GM23338 (cell line): ENCODE measurements at regions not wholly inside any gene's neighbourhood (a gene's known extent, or its start where the extent isn't known, plus 50 kb on each side); places are given as distances from the start of the nearest gene placed in this dataset.

Experiments used
- ATAC-seq: fragments of 200-7000 bp; cut with Tn5 transposase; 3 replicates; pipeline ENCODE4 v1.9.1; 2020
- DNase-seq: peaks from one replicate; pipeline ENCODE4 v3.0.0-alpha.2; 2015; ENCODE audit warnings: low spot score
- H2AFZ ChIP-seq: fragments of 200-600 bp; sonication (generic); 2 replicates; pipeline ENCODE4 v1.8.0; 2016; ENCODE audit warnings: antibody characterized with exemption, mild to moderate bottlenecking, moderate library complexity
- H3F3A ChIP-seq: fragments of 200-600 bp; sonication (generic); replicated peaks from 2 replicates; pipeline ENCODE4 v1.8.0; 2017; ENCODE audit warnings: antibody characterized with exemption, mixed run types, low read depth
- H3K27ac ChIP-seq: fragments of 200-600 bp; sonication (generic); 2 replicates; pipeline ENCODE4 v1.6.1; 2016; ENCODE audit warnings: low read depth
- H3K27me3 ChIP-seq: fragments of 200-600 bp; sonication (generic); 2 replicates; pipeline ENCODE4 v1.8.0; 2016; ENCODE audit warnings: mild to moderate bottlenecking, mixed run types, moderate library complexity; ENCODE audit not compliant: insufficient read depth
- H3K36me3 ChIP-seq: fragments of 200-600 bp; sonication (generic); 2 replicates; pipeline ENCODE4 v1.8.0; 2016; ENCODE audit warnings: mild to moderate bottlenecking; ENCODE audit not compliant: insufficient read depth
- H3K4me1 ChIP-seq: fragments of 200-600 bp; sonication (generic); 2 replicates; pipeline ENCODE4 v1.8.0; 2016; ENCODE audit warnings: mild to moderate bottlenecking, moderate library complexity; ENCODE audit not compliant: insufficient read depth
- H3K4me2 ChIP-seq: fragments of 200-600 bp; sonication (generic); 2 replicates; pipeline ENCODE4 v1.7.1; 2017; ENCODE audit warnings: mixed run types
- H3K4me3 ChIP-seq: fragments of 200-600 bp; sonication (generic); 2 replicates; pipeline ENCODE4 v1.6.1; 2016; ENCODE audit warnings: mixed run types
- H3K79me2 ChIP-seq: fragments of 200-600 bp; sonication (generic); replicated peaks from 2 replicates; pipeline ENCODE4 v1.8.0; 2017; ENCODE audit warnings: mild to moderate bottlenecking; ENCODE audit not compliant: insufficient read depth
- H3K9me2 ChIP-seq: fragments of 200-600 bp; sonication (generic); 2 replicates; pipeline ENCODE4 v1.8.0; 2017; ENCODE audit not compliant: insufficient read depth
- H4K20me1 ChIP-seq: fragments of 200-600 bp; sonication (generic); replicated peaks from 2 replicates; pipeline ENCODE4 v1.8.0; 2017; ENCODE audit warnings: mild to moderate bottlenecking; ENCODE audit not compliant: insufficient read depth
- H3K27ac Mint-ChIP-seq: 2 replicates; pipeline ENCODE4 v1.8.0; 2020; ENCODE audit warnings: inconsistent platforms, mild to moderate bottlenecking, moderate library complexity, mixed read lengths
- H3K27me3 Mint-ChIP-seq: 3 replicates; pipeline ENCODE4 v1.8.0; 2022; ENCODE audit warnings: low read depth, mild to moderate bottlenecking, moderate library complexity, mixed read lengths, inconsistent platforms; ENCODE audit not compliant: insufficient read depth, poor library complexity
- H3K36me3 Mint-ChIP-seq: 3 replicates; pipeline ENCODE4 v1.8.0; 2021; ENCODE audit warnings: low read depth, mild to moderate bottlenecking, inconsistent platforms, moderate library complexity, mixed read lengths
- H3K4me1 Mint-ChIP-seq: 3 replicates; pipeline ENCODE4 v1.8.0; 2020; ENCODE audit warnings: mild to moderate bottlenecking, inconsistent platforms, mixed read lengths
- H3K4me3 Mint-ChIP-seq: 3 replicates; pipeline ENCODE4 v1.8.0; 2021; ENCODE audit warnings: moderate library complexity, mild to moderate bottlenecking, inconsistent platforms, mixed read lengths
- H3K9me3 Mint-ChIP-seq: 3 replicates; pipeline ENCODE4 v1.8.0; 2020; ENCODE audit warnings: moderate library complexity, mild to moderate bottlenecking, inconsistent platforms, mixed read lengths
- CTCF ChIP-seq, 2 experiments: fragments of 200-600 bp in 1 of 2; sonication (generic) in 1 of 2; conservative IDR thresholded peaks; 2 replicates each; pipeline versions ENCODE4 v1.5.1 to v1.6.1; 2016 to 2017; ENCODE audit warnings: antibody characterized with exemption in 2 of 2, low read depth in 2 of 2, mild to moderate bottlenecking in 2 of 2, moderate library complexity in 1 of 2
- ETS1 ChIP-seq: IDR thresholded peaks from 2 replicates; pipeline ENCODE4 v1.6.1; 2016; ENCODE audit warnings: antibody characterized with exemption
- EZH2 ChIP-seq: fragments of 200-600 bp; sonication (generic); IDR thresholded peaks from one replicate; pipeline ENCODE4 v1.8.0; 2017; ENCODE audit warnings: antibody characterized with exemption, mild to moderate bottlenecking, low read depth; ENCODE audit not compliant: unreplicated experiment
- EZH2phosphoT487 ChIP-seq: fragments of 200-600 bp; sonication (generic); IDR thresholded peaks from one replicate; pipeline ENCODE4 v1.8.1; 2018; ENCODE audit warnings: antibody characterized with exemption; ENCODE audit not compliant: unreplicated experiment
- JUNB ChIP-seq: IDR thresholded peaks from one replicate; pipeline ENCODE4 v1.6.1; 2016; ENCODE audit warnings: antibody characterized with exemption; ENCODE audit not compliant: unreplicated experiment
- POLR2AphosphoS5 ChIP-seq: IDR thresholded peaks from 2 replicates; pipeline ENCODE4 v1.6.1; 2016; ENCODE audit warnings: antibody characterized with exemption, low read depth
- REST ChIP-seq: IDR thresholded peaks from one replicate; pipeline ENCODE4 v1.6.1; 2018; ENCODE audit warnings: antibody characterized with exemption; ENCODE audit not compliant: unreplicated experiment
- STAT1 ChIP-seq: IDR thresholded peaks from one replicate; pipeline ENCODE4 v1.6.1; 2016; ENCODE audit warnings: antibody characterized with exemption; ENCODE audit not compliant: unreplicated experiment
- ZNF331 ChIP-seq: fragments of 250-450 bp; sonication (Bioruptor Pico); IDR thresholded peaks from 2 replicates; pipeline ENCODE4 v1.5.0; 2020; ENCODE audit warnings: low read depth, mild to moderate bottlenecking, moderate library complexity
- ZNF462 ChIP-seq: fragments of 250-450 bp; sonication (Bioruptor Pico); IDR thresholded peaks from 2 replicates; pipeline ENCODE4 v1.5.0; 2020; ENCODE audit warnings: mild to moderate bottlenecking, moderate library complexity

- Mint-ChIP-seq H3K36me3 (no peaks in the 10 kb centered on the region), H3K4me1 (no peaks in the 10 kb centered on the region), H3K27ac (no peak overlapping the region), H3K9me3 (no peaks in the 10 kb centered on the region), H3K27me3 (no peaks in the 10 kb centered on the region), H3K4me3 (no peak overlapping the region)
- H3K27me3 ChIP-seq: no peaks in the 10 kb centered on the region
- TF ChIP-seq EZH2phosphoT487 (no peak), STAT1 (no peak)
- no peaks in the 10 kb centered on the region for H4K20me1 ChIP-seq
- H3K4me1 ChIP-seq: no peaks in the 10 kb centered on the region
- H3K79me2 ChIP-seq: no peaks in the 10 kb centered on the region
- DNase-seq: no peak
- H3K4me2 ChIP-seq: no peak overlapping the region
- H2AFZ ChIP-seq: no peak overlapping the region
- ATAC-seq: no peak
- no peaks in the 10 kb centered on the region for H3F3A ChIP-seq
- H3K27ac ChIP-seq: no peak overlapping the region
- H3K36me3 ChIP-seq: no peaks in the 10 kb centered on the region
- no peak overlapping the region for H3K4me3 ChIP-seq
- H3K9me2 ChIP-seq: no peaks in the 10 kb centered on the region
These were observed 138.2 kb upstream of the OSR1 start for GRCh38 chr2:19496646-19497045.

GRCh38 chr2:19494241-19494640 is 135.8 kb upstream of the OSR1 start:
- DNase-seq: no peak
- no peaks in the 10 kb centered on the region for H3F3A ChIP-seq
- H3K4me2 ChIP-seq: no peak overlapping the region
- H2AFZ ChIP-seq: no peak overlapping the region
- ATAC-seq: no peak
- H3K79me2 ChIP-seq: no peaks in the 10 kb centered on the region
- H3K27ac ChIP-seq: no peak overlapping the region
- H3K4me3 ChIP-seq: no peak overlapping the region
- no peaks in the 10 kb centered on the region for H3K27me3 Mint-ChIP-seq
- no peaks in the 10 kb centered on the region for H3K27me3 ChIP-seq
- H3K4me1 ChIP-seq: no peaks in the 10 kb centered on the region
- H4K20me1 ChIP-seq: no peaks in the 10 kb centered on the region
- H3K4me1 Mint-ChIP-seq: no peaks in the 10 kb centered on the region
- TF ChIP-seq REST (no peak), ETS1 (no peak), STAT1 (no peak), EZH2phosphoT487 (no peak), JUNB (no peak), ZNF462 (no peak), CTCF (conservative IDR thresholded peaks at IDR 0.05; ENCODE audit: low read depth in 2 of 2) (no peak), POLR2AphosphoS5 (no peak), EZH2 (no peak), ZNF331 (CRISPR knock-in tag) (no peak)
- no peaks in the 10 kb centered on the region for H3K9me3 Mint-ChIP-seq
- no peak overlapping the region for H3K27ac Mint-ChIP-seq
- no peaks in the 10 kb centered on the region for H3K36me3 ChIP-seq
- H3K36me3 Mint-ChIP-seq: no peaks in the 10 kb centered on the region
- H3K9me2 ChIP-seq: no peaks in the 10 kb centered on the region
- H3K4me3 Mint-ChIP-seq: no peak overlapping the region
